Trophoblast cell (in vitro differentiated cells and primary cell): ENCODE measurements at regions not wholly inside any gene's neighbourhood (a gene's known extent, or its start where the extent isn't known, plus 50 kb on each side); places are given as distances from the start of the nearest gene placed in this dataset.

Source experiments
- DNase-seq, 2 donors: peaks; one replicate each; pipeline ENCODE4 v3.0.0-alpha.2; 2016
- H2AFZ ChIP-seq: 2 replicates; pipeline ENCODE4 v1.6.1; 2013; ENCODE audit warnings: low read length, moderate library complexity, mild to moderate bottlenecking; ENCODE audit not compliant: insufficient read depth, poor library complexity
- H2AK5ac ChIP-seq: 2 replicates; pipeline ENCODE4 v1.6.1; 2013; ENCODE audit warnings: mild to moderate bottlenecking, low read length
- H2BK120ac ChIP-seq: 2 replicates; pipeline ENCODE4 v1.6.1; 2013; ENCODE audit warnings: low read length, mild to moderate bottlenecking, moderate library complexity; ENCODE audit not compliant: insufficient read depth, poor library complexity
- H2BK12ac ChIP-seq: 2 replicates; pipeline ENCODE4 v1.6.1; 2013; ENCODE audit warnings: mild to moderate bottlenecking, low read length, moderate library complexity
- H2BK5ac ChIP-seq: 2 replicates; pipeline ENCODE4 v1.6.1; 2013; ENCODE audit warnings: low read length, low read depth, moderate library complexity, mild to moderate bottlenecking; ENCODE audit not compliant: poor library complexity
- H3K14ac ChIP-seq: 2 replicates; pipeline ENCODE4 v1.6.1; 2013; ENCODE audit warnings: mild to moderate bottlenecking, low read length
- H3K18ac ChIP-seq: 2 replicates; pipeline ENCODE4 v1.6.1; 2013; ENCODE audit warnings: mild to moderate bottlenecking, low read length
- H3K23ac ChIP-seq: 2 replicates; pipeline ENCODE4 v1.6.1; 2013; ENCODE audit warnings: low read length
- H3K27ac ChIP-seq: 2 replicates; pipeline ENCODE4 v1.5.1; 2013; ENCODE audit warnings: low read depth, mild to moderate bottlenecking, inconsistent platforms, low read length, moderate library complexity
- H3K27me3 ChIP-seq: 2 replicates; pipeline ENCODE4 v1.6.1; 2013; ENCODE audit warnings: inconsistent platforms, mild to moderate bottlenecking, low read length, moderate library complexity; ENCODE audit not compliant: insufficient read depth
- H3K36me3 ChIP-seq, 2 experiments: 1 replicate in 1 of 2; 2 replicates in 1 of 2; pipeline ENCODE4 v1.6.1; 2013; ENCODE audit warnings: low read length in 2 of 2, mild to moderate bottlenecking in 2 of 2, moderate library complexity in 1 of 2; ENCODE audit not compliant: insufficient read depth in 2 of 2, control insufficient read depth in 1 of 2
- H3K4ac ChIP-seq: 2 replicates; pipeline ENCODE4 v1.6.1; 2013; ENCODE audit warnings: low read depth, mild to moderate bottlenecking, low read length, moderate library complexity
- H3K4me1 ChIP-seq, 2 experiments: 1 replicate in 1 of 2; 2 replicates in 1 of 2; pipeline ENCODE4 v1.6.1; 2013; ENCODE audit warnings: low read length in 2 of 2, mild to moderate bottlenecking in 2 of 2, moderate library complexity in 1 of 2; ENCODE audit not compliant: insufficient read depth in 2 of 2, control insufficient read depth in 1 of 2
- H3K4me2 ChIP-seq: 2 replicates; pipeline ENCODE4 v1.6.1; 2013; ENCODE audit warnings: inconsistent platforms, mild to moderate bottlenecking, low read length, moderate library complexity
- H3K4me3 ChIP-seq: 2 replicates; pipeline ENCODE4 v1.5.1; 2013; ENCODE audit warnings: mild to moderate bottlenecking, low read depth, low read length, inconsistent platforms
- H3K79me1 ChIP-seq: one replicate; pipeline ENCODE4 v1.6.1; 2013; ENCODE audit warnings: low read length
- H3K79me2 ChIP-seq: 2 replicates; pipeline ENCODE4 v1.6.1; 2013; ENCODE audit warnings: low read length, mild to moderate bottlenecking; ENCODE audit not compliant: control insufficient read depth, insufficient read depth, poor library complexity
- H3K9ac ChIP-seq: 2 replicates; pipeline ENCODE4 v1.6.1; 2013; ENCODE audit warnings: mild to moderate bottlenecking, low read length
- H3K9me3 ChIP-seq: 2 replicates; pipeline ENCODE4 v1.6.1; 2013; ENCODE audit warnings: low read depth, mild to moderate bottlenecking, control low read depth, inconsistent platforms, low read length; ENCODE audit not compliant: insufficient read depth
- H4K12ac ChIP-seq: 2 replicates; pipeline ENCODE4 v1.6.1; 2013; ENCODE audit warnings: low read depth, mild to moderate bottlenecking, low read length, moderate library complexity
- H4K8ac ChIP-seq: 2 replicates; pipeline ENCODE4 v1.6.1; 2013; ENCODE audit warnings: low read depth, mild to moderate bottlenecking, low read length, moderate library complexity
- H4K91ac ChIP-seq: one replicate; pipeline ENCODE4 v1.6.1; 2013; ENCODE audit warnings: low read depth, mild to moderate bottlenecking, low read length, moderate library complexity
- WGBS: extraction: QIAGEN DNeasy Blood & Tissue Kit; methylation state at CpG from one replicate; pipeline ENCODE4 v1.1.7; 2013; ENCODE audit warnings: missing lambda C conversion rate; ENCODE audit not compliant: insufficient read length, insufficient coverage; ENCODE audit errors: extremely low coverage; 5-methylcytosine and 5-hydroxymethylcytosine counted together

GRCh38 chr16:62167551-62167950 is 131.3 kb upstream of the CDH8 start:
- no peak overlapping the region for H3K23ac ChIP-seq
- H3K9me3 ChIP-seq = no peaks in the 10 kb centered on the region
- no peaks in the 10 kb centered on the region for H3K36me3 ChIP-seq
- H2AFZ ChIP-seq = no peak overlapping the region
- H2BK5ac ChIP-seq = no peak overlapping the region
- H4K8ac ChIP-seq = no peak overlapping the region
- H3K79me2 ChIP-seq = no peaks in the 10 kb centered on the region
- H2BK120ac ChIP-seq = no peak overlapping the region
- H3K14ac ChIP-seq = no peak overlapping the region
- H3K79me1 ChIP-seq = no peaks in the 10 kb centered on the region
- H2BK12ac ChIP-seq = no peak overlapping the region
- H4K12ac ChIP-seq = no peak overlapping the region
- no peak for DNase-seq
- no peak overlapping the region for H2AK5ac ChIP-seq
- H3K4me3 ChIP-seq = no peak overlapping the region
- H4K91ac ChIP-seq = no peak overlapping the region
- H3K4me1 ChIP-seq = no peaks in the 10 kb centered on the region
- no peak overlapping the region for H3K4ac ChIP-seq
- H3K27me3 ChIP-seq = no peaks in the 10 kb centered on the region
- no peak overlapping the region for H3K27ac ChIP-seq
- H3K9ac ChIP-seq = no peak overlapping the region
- WGBS = no CpG with 5 or more reads among the region's 1 CpG
- H3K18ac ChIP-seq = no peak overlapping the region
- no peak overlapping the region for H3K4me2 ChIP-seq

- Histone ChIP-seq H3K36me3 (no peaks in the 10 kb centered on the region), H2AK5ac (no peak overlapping the region), H2AFZ (no peak overlapping the region), H2BK5ac (no peak overlapping the region), H3K9me3 (no peaks in the 10 kb centered on the region), H4K8ac (no peak overlapping the region), H4K12ac (no peak overlapping the region), H2BK120ac (no peak overlapping the region), H3K4me1 (no peaks in the 10 kb centered on the region), H3K9ac (no peak overlapping the region), H3K79me1 (no peaks in the 10 kb centered on the region), H3K18ac (no peak overlapping the region), H3K14ac (no peak overlapping the region), H2BK12ac (no peak overlapping the region), H3K4me2 (no peak overlapping the region), H3K79me2 (no peaks in the 10 kb centered on the region), H3K4me3 (no peak overlapping the region), H3K27ac (no peak overlapping the region), H3K23ac (no peak overlapping the region), H4K91ac (no peak overlapping the region), H3K27me3 (no peaks in the 10 kb centered on the region), H3K4ac (no peak overlapping the region)
- DNase-seq = no peak
- no CpG with 5 or more reads among the region's 3 CpGs for WGBS
These were observed 121.3 kb upstream of the CDH8 start for GRCh38 chr16:62157544-62157943.

GRCh38 chr16:62156971-62157370 is 120.7 kb upstream of the CDH8 start:
- H4K91ac ChIP-seq = no peak overlapping the region
- no peak overlapping the region for H4K8ac ChIP-seq
- no peak overlapping the region for H2BK5ac ChIP-seq
- no peaks in the 10 kb centered on the region for H3K27me3 ChIP-seq
- no peak overlapping the region for H3K23ac ChIP-seq
- no peaks in the 10 kb centered on the region for H3K9me3 ChIP-seq
- no peak overlapping the region for H2AK5ac ChIP-seq
- no peak overlapping the region for H3K27ac ChIP-seq
- H2BK12ac ChIP-seq = no peak overlapping the region
- no peaks in the 10 kb centered on the region for H3K79me2 ChIP-seq
- WGBS = no CpG with 5 or more reads among the region's 2 CpGs
- no peak overlapping the region for H3K4ac ChIP-seq
- H3K14ac ChIP-seq = no peak overlapping the region
- DNase-seq = no peak
- no peaks in the 10 kb centered on the region for H3K4me1 ChIP-seq
- no peak overlapping the region for H3K4me2 ChIP-seq
- H3K4me3 ChIP-seq = no peak overlapping the region
- no peaks in the 10 kb centered on the region for H3K36me3 ChIP-seq
- H3K18ac ChIP-seq = no peak overlapping the region
- no peak overlapping the region for H4K12ac ChIP-seq
- no peak overlapping the region for H2BK120ac ChIP-seq
- no peaks in the 10 kb centered on the region for H3K79me1 ChIP-seq
- H2AFZ ChIP-seq = no peak overlapping the region
- H3K9ac ChIP-seq = no peak overlapping the region

GRCh38 chr16:62149631-62150030 is 113.4 kb upstream of the CDH8 start:
- Histone ChIP-seq H3K18ac (no peak overlapping the region), H2AK5ac (no peak overlapping the region), H3K79me2 (no peaks in the 10 kb centered on the region), H3K9ac (no peak overlapping the region), H3K14ac (no peak overlapping the region), H2AFZ (no peak overlapping the region), H2BK5ac (no peak overlapping the region), H3K23ac (no peak overlapping the region), H4K12ac (no peak overlapping the region), H2BK12ac (no peak overlapping the region), H3K36me3 (no peaks in the 10 kb centered on the region), H2BK120ac (no peak overlapping the region), H3K27ac (no peak overlapping the region), H4K8ac (no peak overlapping the region), H3K79me1 (no peaks in the 10 kb centered on the region), H4K91ac (no peak overlapping the region), H3K4ac (no peak overlapping the region), H3K4me2 (no peak overlapping the region), H3K4me3 (no peak overlapping the region), H3K27me3 (no peaks in the 10 kb centered on the region), H3K9me3 (no peaks in the 10 kb centered on the region), H3K4me1 (no peaks in the 10 kb centered on the region)
- DNase-seq = no peak

- WGBS = no CpG with 5 or more reads among the region's 3 CpGs
- Histone ChIP-seq H4K12ac (no peak overlapping the region), H3K79me2 (no peaks in the 10 kb centered on the region), H3K23ac (peak overlapping the region; percentile 21), H3K14ac (no peak overlapping the region), H2BK5ac (no peak overlapping the region), H3K4me2 (no peak overlapping the region), H3K18ac (no peak overlapping the region), H3K4ac (no peak overlapping the region), H3K27me3 (no peaks in the 10 kb centered on the region), H2BK120ac (no peak overlapping the region), H3K79me1 (no peaks in the 10 kb centered on the region), H4K8ac (no peak overlapping the region), H2AFZ (no peak overlapping the region), H3K9me3 (peaks cover 2% of the 10 kb centered on the region), H2BK12ac (no peak overlapping the region), H3K9ac (no peak overlapping the region), H3K4me3 (no peak overlapping the region), H3K4me1 (no peaks in the 10 kb centered on the region), H2AK5ac (no peak overlapping the region), H4K91ac (no peak overlapping the region), H3K36me3 (no peaks in the 10 kb centered on the region), H3K27ac (no peak overlapping the region)
- no peak for DNase-seq
These were observed 101.8 kb upstream of the CDH8 start for GRCh38 chr16:62137996-62138395.
